Astrocyte (in vitro differentiated cells and primary cell): ENCODE measurements at regions not wholly inside any gene's neighbourhood (a gene's known extent, or its start where the extent isn't known, plus 50 kb on each side); places are given as distances from the start of the nearest gene placed in this dataset.

ENCODE experiments used
- CTCF ChIP-seq: IDR thresholded peaks from 2 replicates; pipeline ENCODE4 v1.5.1; 2011; ENCODE audit warnings: low read depth, mild to moderate bottlenecking, inconsistent platforms, low read length, moderate library complexity; ENCODE audit not compliant: insufficient read depth
- EZH2 ChIP-seq: IDR thresholded peaks from 2 replicates; pipeline ENCODE4 v1.6.1; 2012; ENCODE audit warnings: mild to moderate bottlenecking, low read length, inconsistent platforms; ENCODE audit not compliant: insufficient read depth

- TF ChIP-seq CTCF = no peak
- no peak for TF ChIP-seq EZH2
These were observed 581.3 kb downstream of the BCOR start for GRCh38 chrX:39516427-39516841.
